ENCODE measurements at regions not wholly inside any gene's neighbourhood (a gene's known extent, or its start where the extent isn't known, plus 50 kb on each side); places are given as distances from the start of the nearest gene placed in this dataset.

DNA sequence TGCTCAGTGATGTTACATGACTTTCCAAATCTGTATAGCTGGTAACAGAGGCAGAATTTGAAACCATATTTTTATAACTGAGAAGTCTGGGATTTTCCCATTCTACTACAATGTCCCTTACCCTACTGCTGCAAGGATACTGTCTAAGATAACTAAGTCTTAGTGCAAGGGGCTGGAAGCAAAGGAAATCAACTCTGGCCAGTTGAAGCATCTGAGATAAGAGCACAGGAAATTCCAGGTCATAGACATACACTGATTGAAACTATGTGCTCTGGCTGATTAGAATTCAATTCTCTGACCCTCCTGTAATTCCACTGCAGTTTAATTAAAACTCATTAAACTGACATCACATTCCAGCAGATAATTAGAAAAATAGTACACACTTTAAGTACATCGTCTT, 267.7 kb upstream of the C1orf87 start:
- Histone ChIP-seq H3K4ac (ENCODE audit: low read depth, low read length) (no peak overlapping the region), H2AFZ (ENCODE audit: low read length) (no peak overlapping the region), H2BK120ac (ENCODE audit: low read depth, low read length, poor library complexity, severe bottlenecking) (no peak overlapping the region), H3K14ac (ENCODE audit: insufficient read depth, low read length) (no peak overlapping the region), H3K9ac (ENCODE audit: extremely low read depth, insufficient read length, low read length) (no peak overlapping the region), H3T11ph (ENCODE audit: low read length) (no peak overlapping the region), H4K5ac (ENCODE audit: insufficient read length, low read depth, low read length) (no peak overlapping the region), H3K23me2 (ENCODE audit: insufficient read length, low read depth, low read length, poor library complexity, severe bottlenecking) (no peaks in the 10 kb centered on the region), H3K79me1 (ENCODE audit: insufficient read depth, low read depth, low read length, poor library complexity, severe bottlenecking) (no peaks in the 10 kb centered on the region), H2BK5ac (ENCODE audit: insufficient read length, low read length) (no peak overlapping the region), H4K8ac (replicated peaks; ENCODE audit: insufficient read length, low read depth, low read length) (no peak overlapping the region), H3K79me2 (ENCODE audit: insufficient read depth, low read length) (no peaks in the 10 kb centered on the region), H4K91ac (ENCODE audit: insufficient read length, low read depth, low read length) (no peak overlapping the region), H4K20me1 (ENCODE audit: control insufficient read depth, insufficient read depth, insufficient read length) (no peaks in the 10 kb centered on the region), H2AK5ac (ENCODE audit: insufficient read length, low read length) (no peak overlapping the region), H3K27ac (ENCODE audit: insufficient read length, low read depth, low read length) (no peak overlapping the region), H3K27me3 (ENCODE audit: insufficient read depth, low read length) (no peaks in the 10 kb centered on the region), H2BK20ac (ENCODE audit: low read depth, low read length, poor library complexity, severe bottlenecking) (no peak overlapping the region), H2BK15ac (ENCODE audit: low read depth, low read length) (no peak overlapping the region), H3K4me1 (ENCODE audit: insufficient read depth, low read length) (no peaks in the 10 kb centered on the region), H3K18ac (ENCODE audit: insufficient read length, low read depth, low read length) (no peak overlapping the region), H3K56ac (ENCODE audit: insufficient read length, low read depth, low read length) (no peak overlapping the region), H3K4me2 (ENCODE audit: insufficient read depth, insufficient read length, low read length) (no peak overlapping the region), H2BK12ac (ENCODE audit: insufficient read length, low read depth, low read length) (no peak overlapping the region), H3K23ac (ENCODE audit: insufficient read length, low read depth, low read length) (no peak overlapping the region), H3K9me3 (ENCODE audit: control insufficient read depth, low read depth, low read length) (no peaks in the 10 kb centered on the region)
- Mint-ChIP-seq H3K27ac (no peak overlapping the region), H3K36me3 (ENCODE audit: insufficient read depth in 1 of 3, low read depth in 3 of 3) (no peaks in the 10 kb centered on the region), H3K9me3 (no peaks in the 10 kb centered on the region), H3K27me3 (ENCODE audit: low read depth) (no peaks in the 10 kb centered on the region), H3K4me3 (no peak overlapping the region), H3K4me1 (no peaks in the 10 kb centered on the region)
- TF ChIP-seq, protein P1, sequence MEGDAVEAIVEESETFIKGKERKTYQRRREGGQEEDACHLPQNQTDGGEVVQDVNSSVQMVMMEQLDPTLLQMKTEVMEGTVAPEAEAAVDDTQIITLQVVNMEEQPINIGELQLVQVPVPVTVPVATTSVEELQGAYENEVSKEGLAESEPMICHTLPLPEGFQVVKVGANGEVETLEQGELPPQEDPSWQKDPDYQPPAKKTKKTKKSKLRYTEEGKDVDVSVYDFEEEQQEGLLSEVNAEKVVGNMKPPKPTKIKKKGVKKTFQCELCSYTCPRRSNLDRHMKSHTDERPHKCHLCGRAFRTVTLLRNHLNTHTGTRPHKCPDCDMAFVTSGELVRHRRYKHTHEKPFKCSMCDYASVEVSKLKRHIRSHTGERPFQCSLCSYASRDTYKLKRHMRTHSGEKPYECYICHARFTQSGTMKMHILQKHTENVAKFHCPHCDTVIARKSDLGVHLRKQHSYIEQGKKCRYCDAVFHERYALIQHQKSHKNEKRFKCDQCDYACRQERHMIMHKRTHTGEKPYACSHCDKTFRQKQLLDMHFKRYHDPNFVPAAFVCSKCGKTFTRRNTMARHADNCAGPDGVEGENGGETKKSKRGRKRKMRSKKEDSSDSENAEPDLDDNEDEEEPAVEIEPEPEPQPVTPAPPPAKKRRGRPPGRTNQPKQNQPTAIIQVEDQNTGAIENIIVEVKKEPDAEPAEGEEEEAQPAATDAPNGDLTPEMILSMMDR (conservative IDR thresholded peaks at IDR 0.05), result no peak
- no peak for DNase-seq
- no CpG with 5 or more reads among the region's 1 CpG for WGBS (ENCODE audit: extremely low coverage, insufficient read length, low lambda C conversion rate)
